SH-SY5Y (cell line): ENCODE measurements at regions not wholly inside any gene's neighbourhood (a gene's known extent, or its start where the extent isn't known, plus 50 kb on each side); places are given as distances from the start of the nearest gene placed in this dataset.

ENCODE experiments used
- GATA2 ChIP-seq: IDR thresholded peaks from 2 replicates; pipeline ENCODE4 v1.6.1; 2011; ENCODE audit warnings: mild to moderate bottlenecking, low read depth, low read length
- GATA3 ChIP-seq: IDR thresholded peaks from 2 replicates; pipeline ENCODE4 v1.6.1; 2011; ENCODE audit warnings: low read depth, mild to moderate bottlenecking, low read length, moderate library complexity

DNA sequence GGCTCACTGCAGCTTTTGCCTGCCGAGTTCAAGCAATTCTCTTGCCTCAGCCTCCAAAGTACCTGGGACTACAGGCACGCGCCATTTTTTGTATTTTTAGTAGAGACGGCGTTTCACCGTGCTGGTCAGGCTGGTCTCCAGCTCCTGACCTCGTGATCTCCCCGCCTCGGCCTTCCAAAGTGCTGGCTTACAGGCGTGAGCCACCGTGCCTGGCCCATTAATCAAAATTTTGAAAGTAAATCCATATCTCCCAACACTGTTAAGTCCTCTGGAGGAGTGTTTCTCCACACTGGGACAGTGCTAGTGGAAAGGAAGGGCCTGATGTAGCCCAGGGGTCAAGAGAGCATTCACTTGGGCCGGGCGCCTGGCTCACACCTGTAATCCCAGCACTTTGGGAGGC lies 644.6 kb downstream of the SH2D4B start:
- TF ChIP-seq GATA3 = no peak
- TF ChIP-seq GATA2 = no peak

DNA sequence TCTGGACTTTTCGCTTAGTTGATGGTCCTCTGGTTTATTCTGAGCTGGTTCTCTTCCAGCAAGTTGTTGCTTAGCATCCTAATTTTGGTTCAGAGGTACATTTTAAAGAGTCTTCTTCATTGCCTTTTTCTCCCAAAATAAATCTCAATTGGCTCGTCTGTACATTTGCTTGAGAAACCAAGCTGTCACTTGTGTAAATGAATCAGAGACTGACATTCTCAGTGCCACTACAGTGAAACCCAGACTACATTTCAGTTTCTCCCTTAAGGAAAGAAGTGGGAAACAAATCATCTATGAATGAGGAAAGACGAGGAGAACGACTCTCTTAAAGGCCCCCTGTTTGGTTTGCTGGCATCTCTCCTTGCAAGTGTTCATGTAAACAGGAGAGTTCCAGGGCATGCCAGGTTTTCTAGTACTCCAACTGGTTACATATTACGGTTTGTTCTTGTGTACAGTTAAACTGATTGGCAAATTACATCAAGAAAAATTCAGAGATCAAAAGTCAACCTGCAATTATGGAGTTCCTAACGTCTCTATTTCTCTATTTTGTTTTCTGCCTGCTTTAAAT lies 654.6 kb downstream of the SH2D4B start:
- TF ChIP-seq GATA2 (no peak), GATA3 (no peak)

GRCh38 chr10:81200801-81201200 lies 663.1 kb downstream of the SH2D4B start:
- TF ChIP-seq GATA3 (no peak), GATA2 (no peak)

- TF ChIP-seq GATA3 (no peak), GATA2 (no peak)
Measured at GRCh38 chr10:81213370-81213769, 661.6 kb upstream of the NRG3 start.

DNA sequence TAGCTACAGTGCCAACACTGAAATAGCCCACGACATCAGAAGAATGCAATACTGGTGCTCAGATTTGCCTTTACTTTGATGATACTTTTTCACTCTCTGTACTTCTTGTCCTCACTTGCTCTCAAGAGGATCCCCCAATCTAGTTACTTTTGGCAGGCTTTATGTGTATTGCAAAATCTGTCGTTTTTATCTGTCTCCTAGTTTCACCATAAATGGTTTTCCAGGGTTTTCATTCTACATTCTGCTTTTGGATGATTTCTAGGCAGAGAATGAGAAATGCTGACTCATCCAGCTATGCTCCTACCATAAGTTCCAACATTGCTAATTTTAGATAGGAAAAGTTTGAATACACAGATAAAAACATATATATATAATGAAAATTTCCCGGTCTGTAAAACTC lies 659.5 kb upstream of the NRG3 start:
- TF ChIP-seq GATA3 = no peak
- TF ChIP-seq GATA2 = no peak

- TF ChIP-seq GATA3 (no peak), GATA2 (no peak)
Measured at GRCh38 chr10:81216949-81217348, 658.0 kb upstream of the NRG3 start.

DNA sequence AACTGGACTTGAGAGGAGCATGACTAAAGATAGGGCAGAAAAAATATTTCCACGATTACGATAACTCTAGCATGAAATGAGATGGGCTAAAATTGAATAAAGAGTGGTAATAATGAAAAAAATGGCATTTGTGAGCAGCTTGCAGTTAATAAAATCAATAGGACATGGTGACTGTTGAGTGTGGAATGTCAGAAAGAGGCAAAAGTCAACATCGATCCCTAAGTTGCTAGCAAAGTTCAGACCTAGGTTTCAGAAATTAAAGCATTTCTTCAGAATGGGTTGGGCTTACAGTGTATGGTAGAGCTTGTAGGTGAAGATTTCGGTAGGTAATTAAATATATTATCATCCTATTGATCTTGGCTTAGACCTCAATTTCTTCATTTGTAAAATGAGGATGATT lies 656.7 kb upstream of the NRG3 start:
- TF ChIP-seq GATA3 = no peak
- TF ChIP-seq GATA2 = no peak

DNA sequence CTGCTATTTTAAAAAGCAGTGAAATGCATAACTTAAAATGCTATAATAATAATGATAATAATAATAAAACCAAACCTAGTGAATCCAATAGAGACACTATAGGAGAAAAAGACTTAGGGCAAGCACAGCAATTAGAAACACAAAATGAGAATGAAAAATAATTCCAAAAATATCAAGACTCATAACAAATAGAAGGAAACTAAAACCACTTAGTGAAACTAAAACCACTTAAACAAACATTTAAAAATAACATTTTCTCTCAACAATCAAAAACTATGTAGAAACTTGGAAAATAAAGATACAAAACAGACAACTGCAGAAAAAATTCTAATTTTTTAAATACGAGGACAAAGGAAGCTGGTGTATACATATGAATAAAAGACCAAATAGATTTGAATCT lies 655.2 kb upstream of the NRG3 start:
- TF ChIP-seq GATA3 = no peak
- no peak for TF ChIP-seq GATA2

- TF ChIP-seq GATA3 (no peak), GATA2 (no peak)
Measured at GRCh38 chr10:81248886-81249285, 626.1 kb upstream of the NRG3 start.

DNA sequence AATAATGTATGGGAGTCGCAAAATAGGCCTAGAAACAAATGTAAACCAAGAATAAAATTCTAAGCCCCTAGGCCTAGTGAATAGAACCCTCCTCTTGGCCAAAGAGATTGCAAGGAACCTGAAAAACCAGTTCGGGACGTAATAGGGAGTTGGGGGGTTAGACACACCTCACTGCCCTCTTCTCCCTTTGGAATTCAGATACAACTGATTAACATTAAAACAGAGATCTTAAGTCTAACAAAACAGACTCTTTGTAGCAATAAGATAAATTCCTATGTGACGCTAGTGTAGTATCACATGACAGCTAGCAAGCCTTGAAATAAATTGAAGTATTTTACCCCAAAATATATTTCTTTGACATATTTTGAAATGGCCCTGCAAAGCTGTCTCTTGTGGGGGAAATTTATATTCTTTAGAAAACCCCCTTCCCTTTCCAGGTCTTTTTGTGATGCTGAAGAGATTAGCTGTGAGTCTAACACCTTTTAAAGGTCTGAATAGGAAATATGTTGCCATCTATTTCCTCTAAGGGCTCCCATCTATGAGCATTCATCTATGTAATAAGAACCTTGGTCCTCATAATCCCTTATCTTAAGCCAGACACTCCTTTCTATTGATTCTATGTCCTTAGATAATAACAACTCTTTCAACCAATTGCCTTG lies 623.4 kb upstream of the NRG3 start:
- TF ChIP-seq GATA2 = no peak
- TF ChIP-seq GATA3 = no peak

DNA sequence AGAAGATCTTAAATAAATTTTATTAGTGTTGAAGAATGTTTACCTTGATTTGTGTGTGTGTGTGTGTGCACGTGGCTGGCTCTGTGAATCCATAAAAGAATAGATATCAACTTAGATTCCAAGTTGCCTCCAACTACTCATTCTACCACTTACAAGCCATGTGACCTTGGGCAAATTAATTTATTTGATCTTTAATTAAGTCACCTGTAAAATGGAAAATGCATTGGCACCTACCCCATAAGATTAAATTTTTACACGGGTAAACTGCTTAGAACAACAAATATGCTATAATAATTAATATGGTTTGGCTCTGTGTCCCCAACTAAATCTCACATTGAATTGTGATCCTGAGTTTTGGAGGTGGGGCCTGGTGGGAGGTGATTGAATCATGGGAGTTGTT lies 604.9 kb upstream of the NRG3 start:
- no peak for TF ChIP-seq GATA2
- no peak for TF ChIP-seq GATA3

GRCh38 chr10:81280497-81281479 lies 594.2 kb upstream of the NRG3 start:
- TF ChIP-seq GATA3 = no peak
- TF ChIP-seq GATA2 = no peak

DNA sequence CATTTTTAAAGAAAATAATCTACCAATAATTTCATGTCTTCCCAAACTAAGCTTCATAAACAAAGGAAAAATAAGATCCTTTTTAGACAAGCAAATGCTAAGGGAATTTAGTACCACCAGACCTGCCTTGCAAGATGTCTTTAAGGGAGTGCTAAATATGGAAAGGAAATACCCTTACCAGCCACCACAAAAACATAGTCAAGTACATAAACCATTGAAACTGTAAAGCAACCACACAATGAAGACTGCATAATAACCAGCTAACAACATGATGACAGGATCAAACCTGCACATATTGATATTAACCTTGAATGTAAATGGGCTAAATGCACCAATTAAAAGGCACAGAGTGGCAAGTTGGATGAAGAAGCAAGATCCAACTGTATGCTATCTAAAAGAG lies 586.5 kb upstream of the NRG3 start:
- TF ChIP-seq GATA2 (no peak), GATA3 (no peak)

GRCh38 chr10:81297292-81297691 lies 577.7 kb upstream of the NRG3 start:
- TF ChIP-seq GATA2 (no peak), GATA3 (no peak)
